ENCODE measurements at regions not wholly inside any gene's neighbourhood (a gene's known extent, or its start where the extent isn't known, plus 50 kb on each side); places are given as distances from the start of the nearest gene placed in this dataset.
A peak's percentile ranks its signal among the peaks of the same experiment; 100 is the strongest.

- Mint-ChIP-seq H3K27me3 (ENCODE audit: low read depth) (peaks cover 4% of the 10 kb centered on the region), H3K27ac (ENCODE audit: unreplicated experiment) (no peak overlapping the region), H3K4me3 (ENCODE audit: unreplicated experiment) (no peak overlapping the region), H3K4me1 (ENCODE audit: low read depth) (no peaks in the 10 kb centered on the region), H3K36me3 (ENCODE audit: low read depth) (no peaks in the 10 kb centered on the region), H3K9me3 (ENCODE audit: low read depth) (peaks cover 8% of the 10 kb centered on the region)
- no peak for DNase-seq (ENCODE audit: low spot score)
- peak; percentile 94 for TF ChIP-seq CTCF (IDR thresholded peaks at IDR 0.05)
Observed at GRCh38 chr1:221203224-221204054, 324.2 kb downstream of the HLX start.

GRCh38 chr1:221204055-221204833, 325.0 kb downstream of the HLX start:
- DNase-seq (ENCODE audit: low spot score): no peak
- H3K9me3 Mint-ChIP-seq (ENCODE audit: low read depth): peaks cover 6% of the 10 kb centered on the region

DNA sequence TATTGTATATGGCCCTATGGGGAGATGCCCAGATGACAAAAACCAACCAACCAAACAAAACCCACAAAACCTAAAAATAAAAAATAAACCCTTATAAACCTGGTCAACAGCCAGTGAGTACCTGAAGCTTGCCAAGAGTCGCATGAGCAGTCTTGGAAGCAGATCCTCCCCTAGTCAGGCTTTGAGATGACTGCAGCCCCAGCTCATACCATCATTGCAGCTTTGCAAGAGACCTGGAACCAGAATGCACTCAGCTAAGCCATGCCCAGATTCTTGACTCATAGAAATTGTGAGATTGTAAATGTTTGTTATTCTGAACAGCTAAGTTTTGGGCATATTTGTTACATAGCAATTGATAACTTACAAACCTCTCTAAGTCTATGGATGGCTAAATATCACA, 326.8 kb downstream of the HLX start:
- peaks cover 6% of the 10 kb centered on the region for H3K27me3 Mint-ChIP-seq (ENCODE audit: low read depth)
- H3K9me3 Mint-ChIP-seq (ENCODE audit: low read depth): peaks cover 5% of the 10 kb centered on the region
- TF ChIP-seq CTCF (IDR thresholded peaks at IDR 0.05): no peak
- H3K4me1 Mint-ChIP-seq (ENCODE audit: low read depth): no peaks in the 10 kb centered on the region
- DNase-seq (ENCODE audit: low spot score): no peak
- no peaks in the 10 kb centered on the region for H3K36me3 Mint-ChIP-seq (ENCODE audit: low read depth)
- no peak overlapping the region for H3K27ac Mint-ChIP-seq (ENCODE audit: unreplicated experiment)
- no peak overlapping the region for H3K4me3 Mint-ChIP-seq (ENCODE audit: unreplicated experiment)

More at GRCh38 chr1:221204055-221204833, 325.0 kb downstream of the HLX start:
- H3K27ac Mint-ChIP-seq (ENCODE audit: unreplicated experiment): no peak overlapping the region
- no peak for TF ChIP-seq CTCF (IDR thresholded peaks at IDR 0.05)
- no peaks in the 10 kb centered on the region for H3K36me3 Mint-ChIP-seq (ENCODE audit: low read depth)
- H3K27me3 Mint-ChIP-seq (ENCODE audit: low read depth): peaks cover 4% of the 10 kb centered on the region
- no peak overlapping the region for H3K4me3 Mint-ChIP-seq (ENCODE audit: unreplicated experiment)
- H3K4me1 Mint-ChIP-seq (ENCODE audit: low read depth): no peaks in the 10 kb centered on the region

GRCh38 chr1:221212926-221213325, 333.7 kb downstream of the HLX start:
- no peak for DNase-seq (ENCODE audit: low spot score)
- Mint-ChIP-seq H3K27ac (ENCODE audit: unreplicated experiment) (no peak overlapping the region), H3K27me3 (ENCODE audit: low read depth) (peaks cover 2% of the 10 kb centered on the region)

More at GRCh38 chr1:221212926-221213325, 333.7 kb downstream of the HLX start:
- Mint-ChIP-seq H3K4me1 (ENCODE audit: low read depth) (no peaks in the 10 kb centered on the region), H3K9me3 (ENCODE audit: low read depth) (peaks cover 5% of the 10 kb centered on the region), H3K36me3 (ENCODE audit: low read depth) (no peaks in the 10 kb centered on the region), H3K4me3 (ENCODE audit: unreplicated experiment) (no peak overlapping the region)
- no peak for TF ChIP-seq CTCF (IDR thresholded peaks at IDR 0.05)
